ENCODE measurements at regions not wholly inside any gene's neighbourhood (a gene's known extent, or its start where the extent isn't known, plus 50 kb on each side); places are given as distances from the start of the nearest gene placed in this dataset.
"Not testable (repeated sequence)": the region's sequence is repeated elsewhere in the genome, so short reads cannot be mapped to it uniquely, and the experiment has no call there.

DNA sequence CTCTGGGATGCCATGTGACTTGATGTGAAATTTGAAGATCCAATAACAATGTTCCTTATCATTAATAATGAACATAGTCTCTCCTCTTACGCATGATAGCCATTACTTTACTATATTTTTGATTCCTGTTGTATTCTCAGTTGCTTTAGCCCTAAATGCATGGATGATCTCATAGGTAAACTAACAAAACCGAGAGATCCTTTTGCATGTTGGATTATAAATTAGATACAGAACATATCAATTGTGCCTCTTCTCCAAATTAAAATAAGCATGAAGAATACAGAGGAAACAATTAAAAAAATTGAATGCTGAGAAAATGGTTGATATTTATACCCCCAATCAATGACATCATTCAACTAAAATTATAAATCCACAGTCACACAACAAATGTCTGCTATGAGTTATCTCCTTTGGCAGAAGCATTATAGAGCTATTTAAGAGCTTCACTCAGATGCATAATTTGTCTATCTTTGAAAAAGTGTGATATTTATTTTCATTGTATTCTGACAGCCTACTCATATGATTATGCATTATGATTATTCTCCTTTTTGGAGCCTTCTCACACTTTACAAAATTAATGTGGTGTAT, 386.4 kb upstream of the STXBP6 start:
- DNase-seq (ENCODE audit: low read depth in 2 of 2), result no peak

DNA sequence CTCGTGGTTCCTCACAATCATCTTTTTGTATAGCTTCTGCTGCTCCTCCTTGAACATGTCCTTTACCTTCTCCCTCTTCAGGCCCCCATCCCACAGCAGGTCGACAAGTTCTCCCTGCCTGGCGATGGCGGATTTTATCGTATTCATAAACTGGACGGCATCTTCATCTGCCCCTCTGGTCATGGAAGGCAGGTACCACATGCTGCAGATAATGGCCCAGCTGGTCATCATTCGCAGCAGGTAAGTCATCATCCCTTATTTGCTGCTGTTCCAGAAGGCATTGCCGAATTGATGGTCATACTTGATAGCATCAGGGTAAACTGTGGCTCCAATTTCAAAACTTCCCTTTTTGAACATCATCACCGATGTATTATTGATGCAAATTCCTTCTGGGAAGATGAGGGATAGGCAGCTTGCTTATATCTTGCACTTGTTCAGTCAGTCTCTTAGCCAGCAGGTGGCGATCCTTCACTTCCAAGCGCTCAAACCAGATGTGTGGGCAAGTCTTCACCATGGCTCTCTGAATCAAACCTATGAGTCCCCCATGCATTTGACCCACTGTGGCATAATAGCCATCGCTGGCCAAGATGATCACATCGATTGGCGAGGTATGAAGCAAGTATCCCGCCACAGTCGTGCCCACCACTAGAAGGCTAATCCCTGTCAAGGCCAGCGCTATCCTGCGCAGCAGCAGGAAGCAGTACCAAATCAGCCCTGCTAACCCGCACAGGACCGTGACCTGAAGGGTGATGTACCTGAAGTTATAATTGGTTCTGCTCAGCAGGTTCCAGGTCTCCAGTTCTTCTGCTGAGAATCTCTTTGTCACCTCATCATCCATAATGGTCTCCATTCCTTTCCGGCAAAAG, 381.5 kb upstream of the STXBP6 start:
- no peak for DNase-seq (ENCODE audit: low read depth in 2 of 2)

DNA sequence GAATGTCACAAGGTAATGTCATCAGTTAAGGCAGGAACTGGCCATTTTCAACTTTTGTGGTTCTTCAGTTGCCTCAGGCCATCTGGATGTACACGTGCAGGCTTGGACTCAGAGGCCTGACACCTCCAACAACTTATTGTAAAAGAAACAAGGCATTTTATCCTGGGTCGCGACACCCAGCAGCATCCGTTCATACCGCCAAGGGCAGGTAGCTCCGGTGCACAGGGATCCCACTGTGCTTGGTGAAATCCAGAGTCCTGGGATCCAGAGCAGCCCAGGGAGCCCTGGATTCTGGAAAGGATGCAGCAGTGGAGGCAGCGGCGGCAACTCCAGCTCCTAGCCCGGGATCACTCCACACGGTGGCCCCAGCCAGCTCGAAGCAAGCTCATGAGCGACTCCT, 380.9 kb upstream of the STXBP6 start:
- no peak for DNase-seq (ENCODE audit: low read depth in 2 of 2)

DNA sequence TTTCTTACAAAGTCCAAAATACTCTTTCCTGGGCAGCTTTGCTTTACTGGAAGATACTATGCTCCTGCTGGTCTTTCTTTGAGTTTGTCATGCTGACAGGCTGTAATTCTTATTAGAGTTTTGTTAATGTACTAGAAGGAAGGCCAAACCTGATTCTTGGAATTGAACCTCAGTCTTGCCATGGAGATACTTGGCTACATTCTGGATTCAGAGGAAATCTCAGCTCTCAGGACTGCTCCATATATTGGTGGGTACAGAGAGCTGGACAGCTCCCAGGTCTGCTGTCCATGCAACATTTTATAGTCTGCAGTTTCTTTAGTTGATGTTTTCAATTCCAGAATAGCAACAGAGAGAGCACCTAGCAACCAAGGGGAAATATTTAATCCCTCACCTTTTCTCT, 363.1 kb upstream of the STXBP6 start:
- DNase-seq (ENCODE audit: low read depth in 2 of 2), result no peak

DNA sequence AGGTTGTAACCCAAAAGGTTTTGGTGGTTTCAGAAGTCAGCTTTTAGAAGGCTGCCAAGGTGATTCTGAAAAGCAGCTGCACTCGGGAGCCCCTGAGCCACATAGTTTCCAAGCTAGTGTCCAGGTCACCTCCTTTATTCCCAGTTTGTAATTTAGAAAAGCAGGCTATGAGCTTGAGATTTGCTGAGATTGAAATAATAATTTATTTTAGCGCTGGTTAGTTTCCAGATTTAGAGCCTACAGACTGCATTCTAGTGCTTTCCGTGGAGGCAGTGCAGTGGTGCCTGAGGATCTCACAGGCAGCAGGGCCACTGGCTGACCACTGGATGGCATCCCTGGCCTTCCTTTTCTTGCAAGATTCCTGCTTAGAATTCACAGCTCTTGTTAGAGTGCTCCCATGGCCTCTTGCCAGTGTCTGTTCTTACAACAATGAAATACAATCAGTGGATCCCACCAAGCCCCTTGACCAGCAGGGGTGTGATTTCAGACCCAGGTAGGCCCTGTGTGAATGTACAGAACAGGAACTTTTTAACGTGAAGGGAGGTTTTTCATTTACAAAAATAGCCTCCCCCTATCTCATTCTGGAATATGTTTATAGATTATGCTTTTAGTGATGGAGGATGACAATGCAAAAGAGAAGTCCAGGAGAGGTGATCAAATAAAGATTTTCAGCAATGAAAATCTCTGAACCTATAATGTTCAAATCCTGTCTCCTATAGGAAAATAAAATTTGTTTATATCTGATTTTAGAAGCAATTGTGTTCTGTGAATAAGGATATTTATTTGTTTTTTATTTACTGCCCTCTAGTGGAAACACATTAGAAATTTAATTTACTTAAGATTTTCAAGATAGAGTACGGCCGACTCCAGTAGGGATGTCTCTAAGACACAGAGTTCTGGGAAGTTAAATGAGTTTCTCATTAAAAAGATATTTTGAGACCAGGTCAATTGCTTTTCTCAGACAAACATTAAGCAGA, 362.1 kb upstream of the STXBP6 start:
- DNase-seq (ENCODE audit: low read depth in 2 of 2), result no peak

DNA sequence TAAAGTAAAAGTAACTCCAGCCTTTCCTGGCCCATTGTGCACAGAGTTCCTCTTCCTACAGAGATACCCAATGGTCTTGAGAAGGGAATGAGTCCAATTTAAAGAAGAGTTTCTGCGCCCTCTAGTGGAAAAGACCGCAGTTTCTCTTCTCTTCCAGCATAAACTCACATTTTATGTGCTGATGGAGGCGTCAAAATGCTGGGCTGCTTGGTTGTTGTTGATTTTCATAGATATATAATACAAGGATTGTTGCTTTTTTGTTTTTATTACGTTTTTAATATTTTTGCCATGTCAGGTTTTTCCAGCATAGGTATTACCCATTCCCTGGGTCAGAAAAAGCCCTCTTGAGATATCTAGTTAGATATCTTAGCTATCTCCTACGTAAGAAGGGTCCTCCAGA, 356.9 kb upstream of the STXBP6 start:
- DNase-seq (ENCODE audit: low read depth in 2 of 2), result no peak

DNA sequence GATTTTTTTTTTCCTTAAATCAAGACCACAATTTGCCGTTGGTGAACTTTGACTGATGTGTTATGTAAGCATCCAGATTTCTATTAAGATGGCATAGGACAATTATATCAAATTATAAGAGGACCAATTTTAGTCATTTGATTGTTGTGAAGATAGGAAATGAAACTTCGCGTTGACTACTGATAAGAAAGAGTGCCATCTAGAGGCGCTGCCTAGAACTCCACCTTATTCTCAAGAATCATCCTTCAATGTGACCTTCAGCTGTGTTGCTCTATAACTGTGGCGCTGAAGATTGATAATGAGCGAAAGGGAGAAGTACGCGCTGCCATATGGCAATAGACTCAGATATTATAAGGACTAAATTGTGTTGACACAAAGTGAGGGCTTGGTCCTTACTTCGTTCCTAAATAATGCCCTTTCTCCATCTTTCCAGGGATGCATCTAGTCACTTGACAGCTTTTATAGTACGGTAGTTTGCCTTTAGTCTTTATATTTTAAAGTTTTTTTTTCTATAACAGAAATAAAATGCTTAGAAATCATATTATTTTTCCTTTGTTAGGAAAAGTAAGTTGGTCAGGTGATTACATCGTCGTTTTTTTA, 350.8 kb upstream of the STXBP6 start:
- no peak for DNase-seq (ENCODE audit: low read depth in 2 of 2)

DNA sequence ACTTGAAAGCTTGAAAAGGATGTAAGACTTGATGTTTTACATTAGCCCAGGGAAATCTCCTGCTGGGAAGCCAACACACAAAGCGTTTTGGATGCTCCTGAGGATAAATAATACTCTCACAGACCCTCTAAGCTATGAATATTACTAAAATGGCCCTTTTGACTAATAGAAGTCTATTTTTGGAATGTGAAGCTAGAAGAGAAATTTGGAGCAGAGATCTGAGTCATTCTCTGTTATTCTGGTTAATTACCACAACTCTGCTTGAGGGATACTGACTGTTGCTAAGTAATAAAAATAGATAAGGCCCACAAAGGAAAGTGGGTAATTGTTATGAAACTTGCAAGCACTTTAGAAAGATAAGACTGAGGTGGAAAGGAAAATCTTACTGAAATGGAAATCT, 346.2 kb upstream of the STXBP6 start:
- DNase-seq (ENCODE audit: low read depth in 2 of 2), result no peak

DNA sequence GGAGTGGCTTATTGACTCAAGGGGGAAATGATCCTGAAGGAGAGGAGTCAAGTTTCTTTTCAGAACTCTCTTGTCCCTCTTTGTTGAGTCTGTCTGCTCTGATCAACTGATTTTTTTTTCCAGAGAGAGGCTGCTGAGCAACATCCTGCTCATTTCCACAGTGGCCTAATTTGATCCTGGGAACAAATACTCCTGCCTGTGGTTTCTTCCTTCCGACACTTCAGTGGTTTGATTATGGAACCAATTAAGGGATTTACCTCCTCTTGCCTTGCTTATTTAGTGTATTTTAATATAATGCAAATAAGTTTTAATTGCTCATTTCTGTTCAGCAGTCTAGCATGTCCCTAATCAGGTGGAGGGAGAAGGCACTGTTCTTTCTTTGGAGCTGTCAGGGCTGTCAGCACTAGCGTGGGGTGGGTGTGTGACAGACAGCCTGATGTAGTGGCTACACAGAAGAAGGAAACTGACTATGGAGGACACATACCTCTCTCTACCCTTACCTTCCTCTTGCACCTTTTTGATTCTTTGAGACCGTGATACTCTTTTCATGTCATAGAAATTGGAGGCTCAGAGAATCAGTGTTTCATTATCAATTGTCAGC, 344.9 kb upstream of the STXBP6 start:
- DNase-seq (ENCODE audit: low read depth in 2 of 2), result no peak

DNA sequence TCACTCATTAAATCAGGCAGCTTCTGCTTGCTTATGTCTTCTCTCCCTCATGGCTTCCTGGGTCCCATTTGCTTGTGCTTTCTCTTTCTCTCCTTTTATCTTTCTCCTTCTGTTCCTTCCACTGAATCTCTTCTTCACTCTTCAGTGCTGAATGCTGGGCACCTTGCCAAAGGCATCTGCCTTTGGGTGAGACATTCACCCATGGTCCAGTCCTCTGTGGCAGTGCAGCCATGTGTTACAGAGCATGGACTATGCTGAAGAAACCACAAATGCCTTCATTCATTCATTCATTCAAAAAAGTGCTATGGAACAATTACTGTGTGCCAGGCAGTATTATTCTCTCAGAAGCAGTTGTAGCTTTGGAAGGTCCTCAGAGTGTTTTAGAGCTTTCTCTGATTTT, 344.4 kb upstream of the STXBP6 start:
- no peak for DNase-seq (ENCODE audit: low read depth in 2 of 2)

DNA sequence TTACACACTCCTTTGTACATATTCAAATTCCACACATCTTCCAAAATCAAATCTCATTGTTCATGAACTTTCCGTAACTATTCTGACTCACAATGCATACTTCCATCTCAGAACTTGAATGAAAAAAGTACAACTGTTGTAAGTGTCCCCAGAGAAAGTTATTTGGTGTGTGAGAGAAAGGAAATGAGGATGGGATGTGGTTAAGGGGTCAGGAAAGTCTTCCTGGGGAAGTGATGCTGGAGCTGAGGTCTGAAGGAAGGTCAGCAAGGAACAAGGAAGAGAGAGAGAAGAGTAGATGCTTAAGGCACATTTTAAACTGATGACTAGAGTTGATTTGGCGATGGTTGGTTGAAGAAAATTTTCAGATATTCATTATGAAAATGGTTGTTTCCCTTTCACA, 340.0 kb upstream of the STXBP6 start:
- no peak for DNase-seq (ENCODE audit: low read depth in 2 of 2)

DNA sequence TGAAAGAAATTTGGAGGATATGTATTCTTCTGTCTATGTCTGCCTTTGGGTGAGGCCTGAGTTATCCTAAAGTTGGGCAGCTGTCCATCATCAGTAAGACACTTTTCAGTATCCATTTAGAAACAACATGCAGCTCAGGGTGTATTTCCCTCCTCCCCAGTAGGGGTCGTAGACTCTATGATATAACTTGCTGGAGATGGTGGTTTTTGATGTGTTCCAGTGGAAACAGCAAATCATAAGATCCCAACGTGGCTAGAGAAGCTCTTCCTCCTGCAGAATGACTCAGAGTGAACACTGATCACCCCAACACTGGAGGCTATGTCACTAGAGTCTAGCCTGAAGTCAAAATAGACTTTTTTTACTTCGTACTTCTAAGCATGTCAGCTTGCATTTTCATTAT, 331.6 kb upstream of the STXBP6 start:
- no peak for DNase-seq (ENCODE audit: low read depth in 2 of 2)

DNA sequence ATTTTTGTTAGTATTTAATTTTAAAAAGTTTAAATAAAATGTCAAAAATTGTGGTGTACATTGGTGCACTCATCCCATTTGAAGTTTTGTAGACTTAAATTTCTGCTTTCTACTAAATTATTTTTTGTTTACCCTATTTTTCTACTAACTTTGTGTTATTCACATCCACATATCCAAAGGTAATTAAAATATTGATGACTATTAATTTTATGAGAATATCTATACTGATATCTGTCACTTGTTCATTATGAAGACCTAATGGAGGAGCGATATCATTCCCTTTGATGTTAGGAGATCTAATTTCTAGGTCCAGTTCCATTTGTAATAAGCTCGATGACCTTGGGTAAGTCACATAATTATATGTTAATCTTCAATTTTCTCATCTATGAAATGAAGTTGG, 325.7 kb upstream of the STXBP6 start:
- DNase-seq (ENCODE audit: low read depth in 2 of 2), result no peak

DNA sequence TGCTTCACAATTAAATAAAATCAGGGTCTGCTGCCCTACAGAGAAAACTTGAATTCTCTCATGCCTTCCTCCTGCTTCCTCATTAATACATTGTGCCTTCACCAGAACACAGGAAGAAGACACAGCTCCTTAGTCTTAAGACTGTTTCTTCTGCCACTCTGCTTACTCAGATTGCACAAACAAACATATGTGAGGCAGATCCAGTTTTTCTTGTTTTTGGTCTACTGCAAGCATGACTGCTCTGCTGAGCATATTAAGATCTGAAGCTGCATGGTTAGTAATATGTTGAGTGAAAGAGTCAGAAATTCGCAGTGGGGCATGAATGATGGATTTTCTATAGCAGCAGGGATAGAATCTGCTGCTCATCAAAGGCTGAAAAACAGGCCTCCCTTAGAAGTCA, 321.1 kb upstream of the STXBP6 start:
- no peak for DNase-seq (ENCODE audit: low read depth in 2 of 2)

DNA sequence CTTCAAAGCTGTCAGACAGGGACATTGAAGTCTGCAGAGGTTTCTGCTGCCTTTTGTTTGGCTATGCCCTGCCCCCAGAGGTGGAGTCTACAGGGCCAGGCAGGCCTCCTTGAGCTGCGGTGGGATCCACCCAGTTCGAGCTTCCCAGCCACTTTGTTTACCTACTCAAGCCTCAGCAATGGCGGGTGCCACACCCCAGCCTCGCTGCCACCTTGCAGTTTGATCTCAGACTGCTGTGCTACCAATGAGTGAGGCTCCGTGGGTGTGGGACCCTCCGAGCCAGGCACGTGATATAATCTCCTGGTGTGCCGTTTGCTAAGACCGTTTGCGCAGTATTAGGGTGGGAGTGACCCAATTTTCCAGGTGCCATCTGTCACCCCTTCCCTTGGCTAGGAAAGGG, 320.1 kb upstream of the STXBP6 start:
- DNase-seq (ENCODE audit: low read depth in 2 of 2), result not testable (repeated sequence)

DNA sequence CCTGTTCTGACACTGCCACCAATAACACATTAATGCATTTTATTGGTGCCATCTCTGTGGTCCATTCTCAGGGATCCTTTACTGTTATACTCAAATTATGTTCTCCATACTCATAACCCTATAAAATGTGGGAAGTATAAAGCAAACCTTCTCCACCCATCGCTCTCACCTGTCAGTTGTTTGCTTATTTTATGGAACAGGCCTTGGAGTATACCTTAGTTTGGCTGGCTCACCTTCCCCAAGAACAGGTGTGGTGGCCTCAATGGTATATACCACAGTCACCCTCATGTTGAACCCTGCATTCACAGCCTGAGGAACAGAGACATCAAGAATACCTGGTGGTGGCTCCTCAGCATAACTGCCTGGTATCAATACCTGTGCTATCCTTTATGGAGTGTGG, 308.4 kb upstream of the STXBP6 start:
- DNase-seq (ENCODE audit: low read depth in 2 of 2), result no peak

DNA sequence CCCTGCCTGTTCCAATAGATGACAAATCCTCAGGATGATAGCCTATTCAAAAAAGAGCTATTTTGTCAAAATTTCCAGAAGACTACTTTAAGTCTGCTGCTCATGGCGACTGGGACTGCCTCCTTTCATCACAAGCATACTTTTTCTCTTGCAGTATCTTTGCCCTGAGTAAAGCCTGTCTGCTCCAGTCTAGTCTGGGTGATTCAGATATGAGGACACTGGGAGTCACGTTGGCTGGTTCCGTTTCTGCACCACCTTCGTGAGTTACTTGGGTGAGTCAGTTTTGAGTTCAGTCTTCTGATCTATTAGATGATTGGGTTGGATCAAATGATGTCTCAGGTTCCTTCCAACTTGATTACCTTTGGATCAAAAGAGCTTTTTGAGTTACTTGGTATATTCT, 301.3 kb upstream of the STXBP6 start:
- no peak for DNase-seq (ENCODE audit: low read depth in 2 of 2)

DNA sequence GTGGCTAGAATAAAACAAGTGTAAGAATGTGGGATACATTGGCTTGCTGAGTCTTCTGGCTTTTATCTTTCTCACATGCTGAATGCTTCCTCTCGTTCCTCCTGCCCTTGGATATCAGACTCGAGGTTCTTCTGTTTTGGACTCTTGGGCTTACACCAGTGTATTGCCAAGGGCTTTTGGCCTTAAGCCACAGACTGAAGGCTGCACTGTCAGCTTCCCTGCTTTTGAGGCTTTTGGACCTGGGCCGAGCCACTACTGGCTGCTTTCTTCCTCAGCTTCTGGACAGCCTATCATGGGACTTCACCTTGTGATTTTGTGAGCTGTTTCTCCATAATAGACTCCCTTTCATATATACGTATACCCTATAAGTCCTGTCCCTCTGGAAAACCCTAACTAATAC, 300.9 kb upstream of the STXBP6 start:
- no peak for DNase-seq (ENCODE audit: low read depth in 2 of 2)

DNA sequence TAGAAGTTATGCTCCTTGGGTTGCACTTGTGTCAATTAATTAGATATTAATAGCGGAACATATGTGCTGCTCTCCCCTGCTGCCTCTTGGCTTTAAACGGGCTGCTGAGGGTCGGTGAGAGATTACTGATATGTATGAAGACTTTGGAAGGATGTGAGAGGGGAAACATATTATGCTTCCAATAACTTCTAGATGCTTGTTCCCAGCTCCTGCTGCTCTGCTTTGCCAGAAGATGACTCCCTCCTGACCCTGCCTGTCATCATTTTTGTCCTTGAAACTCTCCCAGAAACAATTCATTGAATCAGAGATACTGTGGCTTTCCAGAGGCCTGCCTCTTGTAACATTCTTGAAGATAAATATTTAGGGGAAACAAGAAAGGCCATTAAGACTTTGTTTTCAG, 300.1 kb upstream of the STXBP6 start:
- DNase-seq (ENCODE audit: low read depth in 2 of 2), result no peak

DNA sequence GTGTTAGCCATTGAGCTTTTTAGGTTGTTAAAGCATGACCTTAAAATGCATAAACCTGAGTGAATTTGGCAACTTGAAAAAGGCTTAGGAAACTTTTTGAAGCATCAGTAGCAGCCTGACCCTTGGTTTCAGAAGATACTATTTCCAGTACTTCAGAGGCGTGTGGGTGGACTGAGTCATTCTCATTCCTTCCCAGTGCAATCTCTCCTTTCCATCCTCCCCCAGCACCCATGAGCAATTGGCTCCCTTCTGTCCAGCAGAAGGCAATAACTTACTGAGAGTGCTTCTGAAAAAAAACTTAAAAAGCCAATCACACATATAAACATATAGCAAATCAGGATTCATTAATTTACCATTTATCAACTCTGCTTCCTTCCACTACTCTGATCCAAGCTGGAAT, 299.3 kb upstream of the STXBP6 start:
- no peak for DNase-seq (ENCODE audit: low read depth in 2 of 2)

DNA sequence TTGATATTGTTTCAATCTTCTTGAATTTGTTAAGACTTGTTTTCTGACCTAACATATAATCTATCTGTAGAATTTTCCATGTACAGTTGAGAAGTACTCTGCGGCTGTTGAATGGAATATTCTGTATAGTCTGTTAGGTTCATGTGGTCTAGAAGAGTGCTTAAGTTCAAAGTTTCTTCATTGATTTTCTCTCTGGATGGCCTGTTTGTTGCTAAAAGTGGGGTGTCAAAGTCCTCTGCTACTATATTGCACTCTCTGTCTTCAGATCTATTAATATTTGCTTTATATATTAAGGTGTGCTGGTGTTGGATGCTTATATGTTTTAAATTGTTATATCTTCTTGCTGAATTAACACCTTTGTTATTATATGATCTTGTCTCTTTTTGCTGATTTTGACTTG, 290.9 kb upstream of the STXBP6 start:
- DNase-seq (ENCODE audit: low read depth in 2 of 2), result no peak

DNA sequence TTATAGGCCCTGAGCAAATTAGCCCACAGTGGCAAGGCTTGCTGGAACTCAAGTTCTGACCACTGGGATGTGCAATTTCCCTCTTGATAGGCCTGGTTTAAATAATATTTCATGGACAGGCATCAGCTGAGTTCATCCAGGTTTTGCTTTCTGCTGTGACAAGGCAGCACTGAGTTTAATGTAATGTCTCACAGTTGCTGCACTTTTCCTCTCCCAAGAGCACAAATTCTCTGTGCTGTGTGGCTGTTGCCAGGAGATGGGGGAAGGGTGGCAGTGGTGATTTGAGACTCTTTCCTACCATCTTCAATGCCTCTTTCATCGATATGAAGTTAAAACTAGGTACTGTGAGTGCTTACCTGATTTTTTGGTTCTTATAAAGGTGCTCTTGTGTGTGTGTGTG, 272.8 kb upstream of the STXBP6 start:
- no peak for DNase-seq (ENCODE audit: low read depth in 2 of 2)
